GM12891 (cell line): ENCODE measurements at regions not wholly inside any gene's neighbourhood (a gene's known extent, or its start where the extent isn't known, plus 50 kb on each side); places are given as distances from the start of the nearest gene placed in this dataset.

Experiments
- POLR2A ChIP-seq: IDR thresholded peaks from 2 replicates; pipeline ENCODE4 v1.6.1; 2011; ENCODE audit warnings: low read depth, low read length, control low read depth
- POLR2AphosphoS5 ChIP-seq: IDR thresholded peaks from 2 replicates; pipeline ENCODE4 v1.6.1; 2011; ENCODE audit warnings: low read depth, low read length, control low read depth
- POU2F2 ChIP-seq: IDR thresholded peaks from 2 replicates; pipeline ENCODE4 v1.6.1; 2011; ENCODE audit warnings: low read depth, mild to moderate bottlenecking, control low read depth, low read length, moderate library complexity
- SPI1 ChIP-seq: IDR thresholded peaks from 2 replicates; pipeline ENCODE4 v1.6.1; 2011; ENCODE audit warnings: low read depth, low read length, control low read depth
- TAF1 ChIP-seq: IDR thresholded peaks from 2 replicates; pipeline ENCODE4 v1.6.1; 2011; ENCODE audit warnings: low read depth, low read length, control low read depth

GRCh38 chr2:160647967-160648685 is 154.5 kb upstream of the RBMS1 start:
- TF ChIP-seq POLR2A (no peak), POLR2AphosphoS5 (no peak), POU2F2 (no peak), TAF1 (no peak), SPI1 (no peak)
